Cardiac fibroblast (primary cell): ENCODE measurements at regions not wholly inside any gene's neighbourhood (a gene's known extent, or its start where the extent isn't known, plus 50 kb on each side); places are given as distances from the start of the nearest gene placed in this dataset.

Source experiments
- DNase-seq, 2 donors: peaks; one replicate each; pipeline versions ENCODE4 v3.0.0 to v3.0.0-alpha.2; 2010; ENCODE audit warnings: low read depth in 2 of 2
- H3K4me3 ChIP-seq, 2 donors: replicated peaks in 1 of 2; 1 replicate in 1 of 2; 2 replicates in 1 of 2; pipeline ENCODE4 v1.5.1; 2011; ENCODE audit warnings: low read depth in 2 of 2, low read length in 2 of 2, mild to moderate bottlenecking in 2 of 2, moderate library complexity in 1 of 2
- CTCF ChIP-seq: IDR thresholded peaks from one replicate; pipeline ENCODE4 v1.5.1; 2011; ENCODE audit warnings: low read depth, mild to moderate bottlenecking, low read length, inconsistent platforms

- no peak for TF ChIP-seq CTCF
- no peak overlapping the region for H3K4me3 ChIP-seq
- DNase-seq: no peak
Measured at GRCh38 chr1:195721210-195721971, 886.8 kb downstream of the KCNT2 start.

GRCh38 chr1:195717651-195718050 is 890.6 kb downstream of the KCNT2 start:
- TF ChIP-seq CTCF: no peak
- peak in 1 of 2 donors; percentile 3 for DNase-seq
- no peak overlapping the region for H3K4me3 ChIP-seq

- no peak for TF ChIP-seq CTCF
- no peak overlapping the region for H3K4me3 ChIP-seq
- no peak for DNase-seq
Measured at GRCh38 chr1:195715652-195716051, 892.6 kb downstream of the KCNT2 start.

- DNase-seq: no peak
- H3K4me3 ChIP-seq: no peak overlapping the region
- no peak for TF ChIP-seq CTCF
Measured at GRCh38 chr1:195714248-195714647, 894.0 kb downstream of the KCNT2 start.

- no peak for TF ChIP-seq CTCF
- H3K4me3 ChIP-seq: no peak overlapping the region
- DNase-seq: no peak
Measured at GRCh38 chr1:195709821-195710220, 898.4 kb downstream of the KCNT2 start.

GRCh38 chr1:195704028-195704427 is 904.2 kb downstream of the KCNT2 start:
- DNase-seq: no peak
- no peak overlapping the region for H3K4me3 ChIP-seq
- TF ChIP-seq CTCF: no peak

- no peak overlapping the region for H3K4me3 ChIP-seq
- no peak for DNase-seq
- no peak for TF ChIP-seq CTCF
Measured at GRCh38 chr1:195701149-195701548, 907.1 kb downstream of the KCNT2 start.
